ENCODE measurements at regions not wholly inside any gene's neighbourhood (a gene's known extent, or its start where the extent isn't known, plus 50 kb on each side); places are given as distances from the start of the nearest gene placed in this dataset.

- DNase-seq (ENCODE audit: low spot score in 2 of 2): no peak
- Mint-ChIP-seq H3K4me3 (no peak overlapping the region), H3K4me1 (no peaks in the 10 kb centered on the region), H3K27me3 (peaks cover 70% of the 10 kb centered on the region), H3K9me3 (no peaks in the 10 kb centered on the region), H3K36me3 (ENCODE audit: insufficient read depth) (no peaks in the 10 kb centered on the region), H3K27ac (ENCODE audit: low read depth) (no peak overlapping the region)
- no peak for ATAC-seq (replicated peaks; ENCODE audit: extremely low read depth, poor library complexity, severe bottlenecking)
Observed at GRCh38 chr16:79805621-79806020, 205.1 kb upstream of the MAF start.

DNA sequence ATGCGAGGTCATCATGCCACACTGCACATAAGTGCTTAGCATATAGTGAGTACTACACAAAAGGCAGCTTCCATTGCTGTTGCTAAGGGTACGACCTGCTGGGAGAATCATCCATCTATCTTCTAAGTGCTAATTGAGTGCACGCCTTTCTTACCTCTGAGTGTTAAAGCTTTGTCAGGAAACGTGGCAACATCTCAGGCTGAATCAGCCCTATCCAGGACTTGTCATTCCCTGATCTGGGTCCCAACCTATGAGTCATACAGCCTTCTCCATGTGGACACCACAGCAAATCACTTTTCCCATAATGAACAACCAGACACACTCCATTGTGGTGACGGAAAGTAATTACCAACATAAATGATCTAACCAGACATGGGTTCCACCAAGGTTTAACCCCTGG, 201.1 kb upstream of the MAF start:
- Mint-ChIP-seq H3K27ac (ENCODE audit: low read depth) (no peak overlapping the region), H3K27me3 (peaks cover 52% of the 10 kb centered on the region), H3K4me3 (no peak overlapping the region), H3K36me3 (ENCODE audit: insufficient read depth) (no peaks in the 10 kb centered on the region), H3K4me1 (no peaks in the 10 kb centered on the region), H3K9me3 (no peaks in the 10 kb centered on the region)
- ATAC-seq (replicated peaks; ENCODE audit: extremely low read depth, poor library complexity, severe bottlenecking) (no peak), DNase-seq (ENCODE audit: low spot score in 2 of 2) (no peak)

DNA sequence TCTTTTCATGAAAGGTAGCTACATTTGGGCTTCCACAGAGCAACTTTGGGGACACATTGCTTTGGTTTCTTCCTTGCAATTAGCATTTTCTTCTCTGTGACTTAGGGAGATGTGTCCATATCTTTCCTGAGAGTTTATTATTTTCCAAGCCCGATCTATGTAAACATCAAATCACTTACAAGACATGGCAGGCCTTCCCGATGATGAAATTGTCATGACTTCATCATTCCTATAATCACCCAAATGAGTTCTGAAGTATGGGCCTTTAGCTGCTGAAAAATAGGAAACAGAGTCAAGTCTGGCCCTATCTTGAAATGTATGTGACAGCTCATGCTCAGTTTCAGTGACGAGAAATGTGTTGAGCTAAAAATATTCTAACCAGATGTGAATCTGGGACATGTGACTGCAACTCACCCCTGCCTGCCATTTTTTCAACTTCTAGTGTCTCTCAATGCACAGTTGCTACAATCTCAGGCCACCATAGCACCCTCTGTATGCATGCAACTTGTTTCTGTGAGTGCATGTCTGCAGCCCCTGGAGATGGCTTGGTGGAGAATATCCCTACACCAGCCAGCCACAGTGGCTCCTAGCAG, 199.6 kb upstream of the MAF start:
- H3K4me1 Mint-ChIP-seq: no peaks in the 10 kb centered on the region
- H3K36me3 Mint-ChIP-seq (ENCODE audit: insufficient read depth): no peaks in the 10 kb centered on the region
- no peak overlapping the region for H3K27ac Mint-ChIP-seq (ENCODE audit: low read depth)
- ATAC-seq (replicated peaks; ENCODE audit: extremely low read depth, poor library complexity, severe bottlenecking) (no peak), DNase-seq (ENCODE audit: low spot score in 2 of 2) (no peak)
- peaks cover 45% of the 10 kb centered on the region for H3K27me3 Mint-ChIP-seq
- H3K4me3 Mint-ChIP-seq: no peak overlapping the region
- H3K9me3 Mint-ChIP-seq: no peaks in the 10 kb centered on the region

- Mint-ChIP-seq H3K27ac (ENCODE audit: low read depth) (no peak overlapping the region), H3K4me3 (no peak overlapping the region), H3K27me3 (peaks cover 40% of the 10 kb centered on the region), H3K4me1 (no peaks in the 10 kb centered on the region), H3K36me3 (ENCODE audit: insufficient read depth) (no peaks in the 10 kb centered on the region), H3K9me3 (no peaks in the 10 kb centered on the region)
- no peak for DNase-seq (ENCODE audit: low spot score in 2 of 2)
- no peak for ATAC-seq (replicated peaks; ENCODE audit: extremely low read depth, poor library complexity, severe bottlenecking)
Observed at GRCh38 chr16:79798416-79799053, 198.0 kb upstream of the MAF start.

GRCh38 chr16:79797486-79797885, 196.9 kb upstream of the MAF start:
- Mint-ChIP-seq H3K9me3 (no peaks in the 10 kb centered on the region), H3K4me3 (no peak overlapping the region), H3K36me3 (ENCODE audit: insufficient read depth) (no peaks in the 10 kb centered on the region), H3K27me3 (peaks cover 38% of the 10 kb centered on the region), H3K4me1 (no peaks in the 10 kb centered on the region), H3K27ac (ENCODE audit: low read depth) (no peak overlapping the region)
- DNase-seq (ENCODE audit: low spot score in 2 of 2) (no peak), ATAC-seq (replicated peaks; ENCODE audit: extremely low read depth, poor library complexity, severe bottlenecking) (no peak)

GRCh38 chr16:79795556-79795955, 195.0 kb upstream of the MAF start:
- Mint-ChIP-seq H3K4me1 (no peaks in the 10 kb centered on the region), H3K36me3 (ENCODE audit: insufficient read depth) (no peaks in the 10 kb centered on the region)
- ATAC-seq (replicated peaks; ENCODE audit: extremely low read depth, poor library complexity, severe bottlenecking): no peak

GRCh38 chr16:79794941-79795340, 194.4 kb upstream of the MAF start:
- DNase-seq (ENCODE audit: low spot score in 2 of 2): no peak
- no peaks in the 10 kb centered on the region for H3K4me1 Mint-ChIP-seq
- H3K9me3 Mint-ChIP-seq: no peaks in the 10 kb centered on the region
- no peak overlapping the region for H3K27ac Mint-ChIP-seq (ENCODE audit: low read depth)
- ATAC-seq (replicated peaks; ENCODE audit: extremely low read depth, poor library complexity, severe bottlenecking): no peak
- H3K27me3 Mint-ChIP-seq: peaks cover 16% of the 10 kb centered on the region
- no peak overlapping the region for H3K4me3 Mint-ChIP-seq
- H3K36me3 Mint-ChIP-seq (ENCODE audit: insufficient read depth): no peaks in the 10 kb centered on the region

More at GRCh38 chr16:79795556-79795955, 195.0 kb upstream of the MAF start:
- Mint-ChIP-seq H3K27me3 (peaks cover 20% of the 10 kb centered on the region), H3K9me3 (no peaks in the 10 kb centered on the region), H3K4me3 (no peak overlapping the region), H3K27ac (ENCODE audit: low read depth) (no peak overlapping the region)
- no peak for DNase-seq (ENCODE audit: low spot score in 2 of 2)

DNA sequence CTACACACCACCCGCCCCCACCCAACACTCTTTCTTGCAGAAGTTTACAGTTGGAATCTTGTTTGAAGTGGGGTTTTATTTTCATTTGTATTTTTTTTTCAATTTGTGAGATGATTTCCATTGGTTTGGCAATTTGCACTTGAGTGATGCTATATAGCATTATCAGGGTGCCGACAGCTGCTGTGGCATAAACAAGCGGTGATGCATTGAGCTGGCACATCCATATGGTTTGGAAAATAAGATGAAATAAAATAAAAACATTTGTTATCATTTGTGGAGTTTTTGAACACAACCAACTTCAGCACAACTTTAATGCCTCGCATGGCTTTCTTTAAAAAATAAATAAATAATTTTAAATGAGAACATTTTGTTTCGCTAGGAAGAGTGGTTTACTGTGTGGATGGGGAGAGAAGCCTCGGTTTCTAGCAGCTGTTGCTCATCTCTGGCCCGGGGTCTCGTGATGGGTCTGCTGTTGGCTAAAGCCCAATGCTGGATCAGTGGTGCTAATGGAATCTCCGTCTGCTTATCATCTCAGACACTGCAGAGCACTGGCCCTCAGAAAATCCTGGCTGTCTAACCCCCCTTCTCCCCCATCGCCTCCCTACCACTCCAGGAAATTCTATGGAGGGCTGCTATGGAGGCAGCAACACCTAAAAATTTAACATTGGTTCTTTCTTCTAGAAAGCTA, 192.3 kb upstream of the MAF start:
- DNase-seq (ENCODE audit: low spot score in 2 of 2) (no peak), ATAC-seq (replicated peaks; ENCODE audit: extremely low read depth, poor library complexity, severe bottlenecking) (no peak)
- Mint-ChIP-seq H3K27me3 (peaks cover 7% of the 10 kb centered on the region), H3K9me3 (no peaks in the 10 kb centered on the region), H3K36me3 (ENCODE audit: insufficient read depth) (no peaks in the 10 kb centered on the region), H3K27ac (ENCODE audit: low read depth) (no peak overlapping the region), H3K4me1 (no peaks in the 10 kb centered on the region), H3K4me3 (no peak overlapping the region)

DNA sequence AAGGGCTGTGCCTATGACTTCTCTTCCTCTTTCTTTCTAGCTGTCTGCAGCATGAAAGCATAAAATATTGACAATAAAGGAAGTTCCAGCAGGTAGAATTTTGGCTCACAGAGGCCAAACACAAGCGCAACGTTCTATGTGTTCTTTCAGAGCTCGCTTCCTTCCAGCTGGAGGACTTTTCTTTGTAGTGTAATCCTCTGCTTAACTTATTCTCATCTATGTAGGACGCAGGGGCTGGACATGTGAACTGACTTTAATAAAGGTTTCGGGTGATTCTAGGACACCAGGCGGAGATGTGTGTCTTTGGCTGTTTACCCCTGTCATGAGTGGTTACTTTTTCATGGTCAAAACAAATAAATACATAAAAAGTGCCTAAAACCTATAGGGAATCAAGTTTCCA, 191.5 kb upstream of the MAF start:
- Mint-ChIP-seq H3K27ac (ENCODE audit: low read depth) (no peak overlapping the region), H3K36me3 (ENCODE audit: insufficient read depth) (no peaks in the 10 kb centered on the region), H3K4me1 (no peaks in the 10 kb centered on the region), H3K9me3 (no peaks in the 10 kb centered on the region), H3K4me3 (no peak overlapping the region), H3K27me3 (peaks cover 7% of the 10 kb centered on the region)
- DNase-seq (ENCODE audit: low spot score in 2 of 2) (no peak), ATAC-seq (replicated peaks; ENCODE audit: extremely low read depth, poor library complexity, severe bottlenecking) (no peak)

DNA sequence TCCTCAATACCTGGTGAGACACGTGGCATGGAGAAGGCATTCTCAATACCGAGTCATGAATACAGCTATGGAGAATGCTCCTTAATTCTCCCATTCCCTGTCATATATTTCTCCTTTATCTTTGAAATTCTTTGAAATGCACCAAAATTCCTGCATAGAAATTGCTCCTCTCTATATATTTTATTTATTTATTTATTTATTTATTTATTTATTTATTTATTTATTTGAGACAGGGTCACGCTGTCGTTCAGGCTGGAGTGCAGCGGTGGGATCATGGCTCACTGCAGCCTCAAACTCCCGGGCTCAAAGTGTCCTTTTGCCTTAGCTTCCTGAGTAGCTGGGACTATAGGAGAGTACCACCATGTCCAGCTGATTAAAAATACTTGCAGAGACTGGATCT, 190.3 kb upstream of the MAF start:
- Mint-ChIP-seq H3K4me3 (no peak overlapping the region), H3K27me3 (peaks cover 7% of the 10 kb centered on the region), H3K4me1 (no peaks in the 10 kb centered on the region), H3K9me3 (no peaks in the 10 kb centered on the region), H3K27ac (ENCODE audit: low read depth) (no peak overlapping the region), H3K36me3 (ENCODE audit: insufficient read depth) (no peaks in the 10 kb centered on the region)
- ATAC-seq (replicated peaks; ENCODE audit: extremely low read depth, poor library complexity, severe bottlenecking) (no peak), DNase-seq (ENCODE audit: low spot score in 2 of 2) (no peak)

- Mint-ChIP-seq H3K4me1 (no peaks in the 10 kb centered on the region), H3K9me3 (no peaks in the 10 kb centered on the region), H3K27ac (ENCODE audit: low read depth) (no peak overlapping the region), H3K27me3 (no peaks in the 10 kb centered on the region), H3K36me3 (ENCODE audit: insufficient read depth) (no peaks in the 10 kb centered on the region), H3K4me3 (no peak overlapping the region)
- DNase-seq (ENCODE audit: low spot score in 2 of 2) (no peak), ATAC-seq (replicated peaks; ENCODE audit: extremely low read depth, poor library complexity, severe bottlenecking) (no peak)
Observed at GRCh38 chr16:79788949-79789348, 188.4 kb upstream of the MAF start.

DNA sequence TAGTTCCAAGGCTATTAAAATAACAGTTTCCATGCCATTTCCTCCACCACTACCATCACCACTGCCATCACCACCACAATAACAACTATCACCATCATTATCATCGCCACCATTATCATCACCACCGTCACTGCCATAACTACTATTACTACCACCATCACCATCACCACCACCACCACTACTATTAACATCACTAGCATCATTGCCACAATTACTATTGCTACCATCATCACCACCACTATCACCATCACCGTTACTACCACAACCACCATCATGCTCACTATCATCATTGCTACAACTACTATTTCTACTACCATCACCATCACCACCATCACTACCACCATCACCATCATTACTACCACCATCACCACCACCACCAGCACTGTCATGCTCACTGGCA, 185.9 kb upstream of the MAF start:
- no peak overlapping the region for H3K27ac Mint-ChIP-seq (ENCODE audit: low read depth)
- no peak for ATAC-seq (replicated peaks; ENCODE audit: extremely low read depth, poor library complexity, severe bottlenecking)
- no peaks in the 10 kb centered on the region for H3K9me3 Mint-ChIP-seq
- H3K36me3 Mint-ChIP-seq (ENCODE audit: insufficient read depth): no peaks in the 10 kb centered on the region
- no peaks in the 10 kb centered on the region for H3K27me3 Mint-ChIP-seq
- no peaks in the 10 kb centered on the region for H3K4me1 Mint-ChIP-seq
- no peak for DNase-seq (ENCODE audit: low spot score in 2 of 2)
- H3K4me3 Mint-ChIP-seq: no peak overlapping the region

DNA sequence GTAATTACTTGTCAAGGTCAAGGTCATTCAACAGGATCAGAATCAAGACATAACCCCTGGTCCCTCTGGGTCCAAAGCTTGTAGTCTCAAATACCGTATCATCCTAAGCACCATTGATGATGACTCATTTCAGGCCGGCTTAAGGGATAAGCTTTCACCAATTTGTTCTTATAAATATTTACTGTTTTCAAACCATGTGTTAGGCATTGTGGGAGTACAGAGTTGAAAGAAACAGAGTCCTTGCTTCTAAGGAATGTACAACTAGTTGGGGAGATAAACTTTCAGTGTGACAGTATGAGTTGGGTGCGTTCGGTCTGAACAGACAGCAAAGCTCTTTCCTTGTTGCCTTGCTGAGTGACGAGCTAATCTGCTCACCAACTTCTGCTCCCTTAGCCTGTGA, 183.5 kb upstream of the MAF start:
- no peaks in the 10 kb centered on the region for H3K9me3 Mint-ChIP-seq
- DNase-seq (ENCODE audit: low spot score in 2 of 2) (no peak), ATAC-seq (replicated peaks; ENCODE audit: extremely low read depth, poor library complexity, severe bottlenecking) (no peak)
- H3K27ac Mint-ChIP-seq (ENCODE audit: low read depth): no peak overlapping the region
- no peaks in the 10 kb centered on the region for H3K4me1 Mint-ChIP-seq
- H3K4me3 Mint-ChIP-seq: no peak overlapping the region
- H3K27me3 Mint-ChIP-seq: peaks cover 13% of the 10 kb centered on the region
- no peaks in the 10 kb centered on the region for H3K36me3 Mint-ChIP-seq (ENCODE audit: insufficient read depth)

All from central memory CD8-positive, alpha-beta T cell (primary cell).